NCI-H2081 (cell line): ENCODE measurements at regions not wholly inside any gene's neighbourhood (a gene's known extent, or its start where the extent isn't known, plus 50 kb on each side); places are given as distances from the start of the nearest gene placed in this dataset.
A peak's percentile ranks its signal among the peaks of the same experiment; 100 is the strongest.

ENCODE experiments used
- DNase-seq, 2 experiments: peaks; one replicate each; lab custom pipeline; 2025; lab: John Stamatoyannopoulos, UW

GRCh38 chr3:8200996-8201395 lies 300.6 kb upstream of the LMCD1 start:
- peak; percentile 5 to 17 for DNase-seq

GRCh38 chr3:8201886-8202285 lies 299.7 kb upstream of the LMCD1 start:
- peak in 1 of 2 experiments; percentile 1 for DNase-seq

- DNase-seq: no peak
Measured at GRCh38 chr3:8204331-8204730, 297.3 kb upstream of the LMCD1 start.

- no peak for DNase-seq
Measured at GRCh38 chr3:8204853-8205650, 296.6 kb upstream of the LMCD1 start.

- no peak for DNase-seq
Measured at GRCh38 chr3:8205881-8206280, 295.7 kb upstream of the LMCD1 start.

GRCh38 chr3:8206971-8207617 lies 294.5 kb upstream of the LMCD1 start:
- no peak for DNase-seq

GRCh38 chr3:8210882-8211341 lies 290.7 kb upstream of the LMCD1 start:
- no peak for DNase-seq

GRCh38 chr3:8212794-8213193 lies 288.8 kb upstream of the LMCD1 start:
- DNase-seq: no peak

- DNase-seq: no peak
Measured at GRCh38 chr3:8213286-8213685, 288.3 kb upstream of the LMCD1 start.

- DNase-seq: no peak
Measured at GRCh38 chr3:8215821-8216220, 285.8 kb upstream of the LMCD1 start.

GRCh38 chr3:8218353-8218940 lies 283.2 kb upstream of the LMCD1 start:
- no peak for DNase-seq

- DNase-seq: no peak
Measured at GRCh38 chr3:8220291-8220690, 281.3 kb upstream of the LMCD1 start.

GRCh38 chr3:8223766-8224165 lies 277.9 kb upstream of the LMCD1 start:
- no peak for DNase-seq

- DNase-seq: no peak
Measured at GRCh38 chr3:8224941-8225340, 276.7 kb upstream of the LMCD1 start.

- no peak for DNase-seq
Measured at GRCh38 chr3:8233938-8234337, 267.7 kb upstream of the LMCD1 start.

GRCh38 chr3:8236264-8236663 lies 265.4 kb upstream of the LMCD1 start:
- no peak for DNase-seq

- DNase-seq: no peak
Measured at GRCh38 chr3:8237893-8238292, 263.7 kb upstream of the LMCD1 start.

GRCh38 chr3:8238432-8238831 lies 263.2 kb upstream of the LMCD1 start:
- DNase-seq: no peak

GRCh38 chr3:8239095-8239494 lies 262.5 kb upstream of the LMCD1 start:
- no peak for DNase-seq

- DNase-seq: peak in 1 of 2 experiments; percentile 1
Measured at GRCh38 chr3:8239718-8240695, 261.6 kb upstream of the LMCD1 start.

GRCh38 chr3:8246070-8246469 lies 255.6 kb upstream of the LMCD1 start:
- no peak for DNase-seq

GRCh38 chr3:8253201-8253600 lies 248.4 kb upstream of the LMCD1 start:
- DNase-seq: no peak
